ENCODE measurements at regions not wholly inside any gene's neighbourhood (a gene's known extent, or its start where the extent isn't known, plus 50 kb on each side); places are given as distances from the start of the nearest gene placed in this dataset.

GRCh38 chr3:168233001-168233400, 137.3 kb upstream of the GOLIM4 start:
- CTCF ChIA-PET: no interaction called here
- TF ChIP-seq CTCF (conservative IDR thresholded peaks at IDR 0.05): no peak
- TF ChIP-seq EZH2 (IDR thresholded peaks at IDR 0.05; ENCODE audit: low read depth): no peak
- intact Hi-C loops (cut with micrococcal nuclease; ENCODE audit: unreplicated experiment): no loop called here

GRCh38 chr3:168223085-168223484, 127.4 kb upstream of the GOLIM4 start:
- Histone ChIP-seq H3K4me1 (replicated peaks; ENCODE audit: insufficient read depth) (no peaks in the 10 kb centered on the region), H3K4me3 (no peak overlapping the region), H3F3A (ENCODE audit: insufficient read depth, low read depth) (no peaks in the 10 kb centered on the region), H3K36me3 (ENCODE audit: low read depth) (no peaks in the 10 kb centered on the region), H3K27ac (no peak overlapping the region), H2AFZ (no peak overlapping the region), H3K27me3 (ENCODE audit: insufficient read depth, low read depth) (no peaks in the 10 kb centered on the region), H3K9me2 (ENCODE audit: insufficient read depth) (no peaks in the 10 kb centered on the region), H3K79me2 (ENCODE audit: low read depth) (no peaks in the 10 kb centered on the region), H3K9me3 (ENCODE audit: insufficient read depth, low read depth) (no peaks in the 10 kb centered on the region), H4K20me1 (ENCODE audit: insufficient read depth) (no peaks in the 10 kb centered on the region), H3K4me2 (no peak overlapping the region)
- no TSS peak for BruUV-seq (replicated peaks)
- POLR2A ChIA-PET (ENCODE audit: unreplicated experiment): no interaction called here
- CTCF ChIA-PET: no interaction called here
- intact Hi-C loops (cut with micrococcal nuclease; ENCODE audit: unreplicated experiment): no loop called here
- TF ChIP-seq CTCF (conservative IDR thresholded peaks at IDR 0.05): no peak
- TF ChIP-seq EZH2 (IDR thresholded peaks at IDR 0.05; ENCODE audit: low read depth): no peak
- DNase-seq: no peak

More at GRCh38 chr3:168233001-168233400, 137.3 kb upstream of the GOLIM4 start:
- no peaks in the 10 kb centered on the region for H3K9me3 ChIP-seq (ENCODE audit: insufficient read depth, low read depth)
- no peak overlapping the region for H2AFZ ChIP-seq
- H3K27me3 ChIP-seq (ENCODE audit: insufficient read depth, low read depth): no peaks in the 10 kb centered on the region
- H3K79me2 ChIP-seq (ENCODE audit: low read depth): no peaks in the 10 kb centered on the region
- H3F3A ChIP-seq (ENCODE audit: insufficient read depth, low read depth): no peaks in the 10 kb centered on the region
- H3K4me3 ChIP-seq: no peak overlapping the region
- H3K9me2 ChIP-seq (ENCODE audit: insufficient read depth): no peaks in the 10 kb centered on the region
- no TSS peak for BruUV-seq (replicated peaks)
- no peaks in the 10 kb centered on the region for H3K36me3 ChIP-seq (ENCODE audit: low read depth)
- no peak for DNase-seq
- no peaks in the 10 kb centered on the region for H4K20me1 ChIP-seq (ENCODE audit: insufficient read depth)
- POLR2A ChIA-PET (ENCODE audit: unreplicated experiment): no interaction called here
- no peak overlapping the region for H3K4me2 ChIP-seq
- no peak overlapping the region for H3K27ac ChIP-seq
- H3K4me1 ChIP-seq (replicated peaks; ENCODE audit: insufficient read depth): no peaks in the 10 kb centered on the region

GRCh38 chr3:168220556-168220955, 124.8 kb upstream of the GOLIM4 start:
- Histone ChIP-seq H3K4me1 (replicated peaks; ENCODE audit: insufficient read depth) (no peaks in the 10 kb centered on the region), H3F3A (ENCODE audit: insufficient read depth, low read depth) (no peaks in the 10 kb centered on the region), H3K79me2 (ENCODE audit: low read depth) (no peaks in the 10 kb centered on the region), H3K36me3 (ENCODE audit: low read depth) (no peaks in the 10 kb centered on the region), H3K4me2 (no peak overlapping the region), H2AFZ (no peak overlapping the region), H3K9me2 (ENCODE audit: insufficient read depth) (no peaks in the 10 kb centered on the region), H3K27ac (no peak overlapping the region), H3K9me3 (ENCODE audit: insufficient read depth, low read depth) (no peaks in the 10 kb centered on the region), H3K27me3 (ENCODE audit: insufficient read depth, low read depth) (no peaks in the 10 kb centered on the region), H3K4me3 (no peak overlapping the region), H4K20me1 (ENCODE audit: insufficient read depth) (no peaks in the 10 kb centered on the region)
- POLR2A ChIA-PET (ENCODE audit: unreplicated experiment): no interaction called here
- BruUV-seq (replicated peaks): no TSS peak
- intact Hi-C loops (cut with micrococcal nuclease; ENCODE audit: unreplicated experiment): no loop called here
- TF ChIP-seq CTCF (conservative IDR thresholded peaks at IDR 0.05): no peak
- no peak for TF ChIP-seq EZH2 (IDR thresholded peaks at IDR 0.05; ENCODE audit: low read depth)
- CTCF ChIA-PET: no interaction called here
- no peak for DNase-seq

Data from PC-9 (cell line).